Endothelial cell of umbilical vein (primary cell): ENCODE measurements at regions not wholly inside any gene's neighbourhood (a gene's known extent, or its start where the extent isn't known, plus 50 kb on each side); places are given as distances from the start of the nearest gene placed in this dataset.

Source experiments
- BruUV-seq: library from RNA; stranded (reverse); fragments of 400-500 nt; replicated peaks from 2 replicates; lab custom pipeline; 2021; lab: Mats Ljungman, UMichigan
- CTCF ChIA-PET: fragments of 300-600, 350-600 bp; sonication (Branson Sonifier 250); formaldehyde crosslinking; loops from one replicate; lab custom pipeline; 2021; ENCODE audit warnings: antibody characterized with exemption, inconsistent platforms; lab: Charles Lee
- POLR2A ChIA-PET: fragments of 300-600, 350-600 bp; sonication (Branson Sonifier 250); formaldehyde crosslinking; loops from one replicate; lab custom pipeline; 2021; ENCODE audit warnings: antibody characterized with exemption, inconsistent platforms; lab: Charles Lee
- DNase-seq: peaks from one replicate; pipeline ENCODE4 v3.0.0-alpha.2; 2011; ENCODE audit warnings: low read depth, low spot score
- FAIRE-seq: peaks from 2 replicates; lab custom pipeline; 2011; peaks lifted over from hg19 to GRCh38; lab: Jason Lieb, UNC
- H2AFZ ChIP-seq: 2 replicates; pipeline ENCODE4 v1.6.0; 2012; ENCODE audit warnings: low read depth, low read length, control low read depth, inconsistent platforms
- H3K27ac ChIP-seq: 2 replicates; pipeline ENCODE4 v1.5.1; 2011; ENCODE audit warnings: low read depth, mild to moderate bottlenecking, control low read depth, low read length, moderate library complexity; ENCODE audit not compliant: insufficient read depth
- H3K27me3 ChIP-seq, 2 experiments: 2 replicates each; pipeline versions ENCODE4 v1.6.0 to v1.6.1; 2011; ENCODE audit warnings: low read length in 2 of 2, mixed read lengths in 1 of 2; ENCODE audit not compliant: control insufficient read depth in 2 of 2, insufficient read depth in 2 of 2
- H3K36me3 ChIP-seq, 2 experiments: 2 replicates in 1 of 2; 3 replicates in 1 of 2; pipeline ENCODE4 v1.5.1; 2011; ENCODE audit warnings: low read length in 2 of 2, mild to moderate bottlenecking in 1 of 2, moderate library complexity in 1 of 2; ENCODE audit not compliant: control insufficient read depth in 2 of 2, insufficient read depth in 2 of 2; ENCODE audit errors: extremely low read depth in 1 of 2
- H3K4me1 ChIP-seq: 3 replicates; pipeline ENCODE4 v1.5.1; 2011; ENCODE audit warnings: mild to moderate bottlenecking, low read length; ENCODE audit not compliant: control insufficient read depth, insufficient read depth; ENCODE audit errors: extremely low read depth
- H3K4me2 ChIP-seq: 2 replicates; pipeline ENCODE4 v1.6.1; 2011; ENCODE audit warnings: low read length, control low read depth, mixed read lengths; ENCODE audit not compliant: insufficient read depth
- H3K4me3 ChIP-seq, 3 experiments: fragments of 200-600 bp in 1 of 3; sonication (generic), shearing (Covaris generic) in 1 of 3; replicated peaks in 1 of 3; 2 replicates each; pipeline ENCODE4 v1.5.1; 2011 to 2016; ENCODE audit warnings: control low read depth in 3 of 3, low read length in 3 of 3, mild to moderate bottlenecking in 2 of 3, inconsistent platforms in 1 of 3, low read depth in 1 of 3, moderate library complexity in 1 of 3; ENCODE audit not compliant: insufficient read depth in 1 of 3
- H3K79me2 ChIP-seq: 2 replicates; pipeline ENCODE4 v1.6.0; 2012; ENCODE audit warnings: low read length, inconsistent platforms; ENCODE audit not compliant: control insufficient read depth, insufficient read depth
- H3K9ac ChIP-seq: replicated peaks from 2 replicates; pipeline ENCODE3; 2011; ENCODE audit warnings: low read length, control low read depth; ENCODE audit not compliant: insufficient read depth; ENCODE audit errors: extremely low read depth
- H3K9me1 ChIP-seq: replicated peaks from 3 replicates; pipeline ENCODE4 v1.6.0; 2011; ENCODE audit warnings: mild to moderate bottlenecking, low read length; ENCODE audit not compliant: control insufficient read depth, insufficient read depth; ENCODE audit errors: extremely low read depth
- H3K9me3 ChIP-seq: replicated peaks from 2 replicates; pipeline ENCODE4 v1.5.1; 2012; ENCODE audit warnings: low read length, inconsistent platforms; ENCODE audit not compliant: control insufficient read depth, insufficient read depth
- H4K20me1 ChIP-seq: replicated peaks from 2 replicates; pipeline ENCODE3; 2011; ENCODE audit warnings: mild to moderate bottlenecking, low read length; ENCODE audit not compliant: control insufficient read depth, insufficient read depth; ENCODE audit errors: extremely low read depth
- CTCF ChIP-seq, 2 donors: IDR thresholded peaks; 1 replicate in 1 of 2; 2 replicates in 1 of 2; pipeline ENCODE4 v1.5.1; 2011; ENCODE audit warnings: low read length in 2 of 2, mild to moderate bottlenecking in 2 of 2, moderate library complexity in 2 of 2, control low read depth in 1 of 2, inconsistent platforms in 1 of 2, low read depth in 1 of 2; ENCODE audit not compliant: insufficient read depth in 1 of 2; ENCODE audit errors: extremely low read depth in 1 of 2
- EZH2 ChIP-seq: IDR thresholded peaks from 2 replicates; pipeline ENCODE4 v1.6.1; 2012; ENCODE audit warnings: borderline replicate concordance, low read depth, mild to moderate bottlenecking, moderate library complexity, low read length, inconsistent platforms; ENCODE audit not compliant: severe bottlenecking
- FOS ChIP-seq: IDR thresholded peaks from 2 replicates; pipeline ENCODE4 v1.6.1; 2011; ENCODE audit warnings: mild to moderate bottlenecking, low read length, moderate library complexity, borderline replicate concordance; ENCODE audit not compliant: insufficient read depth
- GATA2 ChIP-seq: IDR thresholded peaks from 2 replicates; pipeline ENCODE4 v1.7.0; 2011; ENCODE audit warnings: low read depth, mild to moderate bottlenecking, moderate library complexity, mixed read lengths, low read length; ENCODE audit not compliant: insufficient read length, insufficient read depth
- JUN ChIP-seq: IDR thresholded peaks from 2 replicates; pipeline ENCODE4 v1.6.1; 2011; ENCODE audit warnings: borderline replicate concordance, low read depth; ENCODE audit not compliant: insufficient read length, insufficient read depth
- MAX ChIP-seq: IDR thresholded peaks from 2 replicates; pipeline ENCODE4 v1.6.1; 2011; ENCODE audit not compliant: insufficient read depth, insufficient read length
- MYC ChIP-seq: IDR thresholded peaks from one replicate; pipeline ENCODE4 v1.6.1; 2011; ENCODE audit warnings: mild to moderate bottlenecking, low read depth, low read length
- POLR2A ChIP-seq: IDR thresholded peaks from 2 replicates; pipeline ENCODE4 v1.6.1; 2012; ENCODE audit warnings: low read depth, mild to moderate bottlenecking, control low read depth, low read length
- POLR2AphosphoS5 ChIP-seq: IDR thresholded peaks from 2 replicates; pipeline ENCODE4 v1.6.1; 2012; ENCODE audit warnings: low read depth, mild to moderate bottlenecking, control low read depth, low read length, moderate library complexity; ENCODE audit not compliant: insufficient read depth
- dilution Hi-C: fragments of 300-500 bp; cut with MboI; formaldehyde crosslinking; loops from one replicate; pipeline ENCODE4 v1.15.0; 2019; ENCODE audit warnings: low sequenced_read_pairs; ENCODE audit not compliant: extremely low pct_ligation_motif_present
- intact Hi-C: fragments of 100-400 bp; cut with micrococcal nuclease; formaldehyde crosslinking; loops from one replicate; pipeline ENCODE4 v1.10.0; 2022

GRCh38 chr13:88926890-88927502 is 1255.8 kb downstream of the SLITRK5 start:
- ChIA-PET POLR2A (no interaction called here), CTCF (no interaction called here)
- peaks cover 2% of the 10 kb centered on the region for H3K9me3 ChIP-seq
- H3K79me2 ChIP-seq: no peaks in the 10 kb centered on the region
- no peaks in the 10 kb centered on the region for H3K36me3 ChIP-seq
- DNase-seq: no peak
- no peaks in the 10 kb centered on the region for H3K4me1 ChIP-seq
- no peak overlapping the region for H3K4me3 ChIP-seq
- no peak for FAIRE-seq
- TF ChIP-seq EZH2 (no peak), CTCF (IDR thresholded peaks at IDR 0.05; ENCODE audit: extremely low read depth in 1 of 2, insufficient read depth in 1 of 2, low read depth in 1 of 2, low read length in 2 of 2) (no peak), POLR2AphosphoS5 (no peak), JUN (no peak), POLR2A (no peak), FOS (no peak), GATA2 (no peak), MYC (no peak), MAX (no peak)
- intact Hi-C loops: no loop called here
- dilution Hi-C loops: no loop called here
- no peaks in the 10 kb centered on the region for H3K9me1 ChIP-seq
- H3K4me2 ChIP-seq: no peak overlapping the region
- H4K20me1 ChIP-seq: no peaks in the 10 kb centered on the region
- no peak overlapping the region for H3K27ac ChIP-seq
- no peak overlapping the region for H2AFZ ChIP-seq
- no TSS peak for BruUV-seq
- no peak overlapping the region for H3K9ac ChIP-seq
- no peaks in the 10 kb centered on the region for H3K27me3 ChIP-seq
